Right atrium auricular region (tissue), 2 donors: ENCODE measurements at regions not wholly inside any gene's neighbourhood (a gene's known extent, or its start where the extent isn't known, plus 50 kb on each side); places are given as distances from the start of the nearest gene placed in this dataset.

Source experiments
- DNase-seq: peaks from one replicate; pipeline ENCODE4 v3.0.0-alpha.2; 2019; ENCODE audit warnings: low spot score
- H3K27ac ChIP-seq, 2 donors: fragments of 200-600 bp; sonication (generic); 1 replicate in 1 of 2; 2 replicates in 1 of 2; pipeline ENCODE4 v1.5.1; 2016 to 2019
- H3K27me3 ChIP-seq, 2 donors: fragments of 200-600 bp; sonication (generic); one replicate each; pipeline versions ENCODE4 v1.5.1 to v1.6.0; 2017 to 2019
- H3K36me3 ChIP-seq: fragments of 200-600 bp; sonication (generic); one replicate; pipeline ENCODE4 v1.5.1; 2016
- H3K4me1 ChIP-seq, 2 donors: fragments of 200-600 bp; sonication (generic); one replicate each; pipeline versions ENCODE4 v1.5.1 to v1.6.0; 2017 to 2019
- H3K4me3 ChIP-seq, 2 donors: fragments of 200-600 bp; sonication (generic); 1 replicate in 1 of 2; 2 replicates in 1 of 2; pipeline ENCODE4 v1.5.1; 2017 to 2019; ENCODE audit warnings: mild to moderate bottlenecking in 1 of 2, moderate library complexity in 1 of 2
- H3K9me3 ChIP-seq, 2 donors: fragments of 200-600 bp; sonication (generic); one replicate each; pipeline ENCODE4 v1.5.1; 2019
- TF ChIP-seq, protein P1 (sequence below), 2 donors: fragments of 200-600 bp; sonication (generic); IDR thresholded peaks; one replicate each; pipeline ENCODE4 v1.5.1; 2019; ENCODE audit warnings: antibody characterized with exemption in 2 of 2

- Histone ChIP-seq H3K27ac (no peak overlapping the region), H3K27me3 (no peaks in the 10 kb centered on the region), H3K4me3 (no peak overlapping the region), H3K4me1 (peaks cover 0 to 9% of the 10 kb centered on the region in 2 donors), H3K36me3 (no peaks in the 10 kb centered on the region), H3K9me3 (no peaks in the 10 kb centered on the region)
- DNase-seq: no peak
- TF ChIP-seq, protein P1, sequence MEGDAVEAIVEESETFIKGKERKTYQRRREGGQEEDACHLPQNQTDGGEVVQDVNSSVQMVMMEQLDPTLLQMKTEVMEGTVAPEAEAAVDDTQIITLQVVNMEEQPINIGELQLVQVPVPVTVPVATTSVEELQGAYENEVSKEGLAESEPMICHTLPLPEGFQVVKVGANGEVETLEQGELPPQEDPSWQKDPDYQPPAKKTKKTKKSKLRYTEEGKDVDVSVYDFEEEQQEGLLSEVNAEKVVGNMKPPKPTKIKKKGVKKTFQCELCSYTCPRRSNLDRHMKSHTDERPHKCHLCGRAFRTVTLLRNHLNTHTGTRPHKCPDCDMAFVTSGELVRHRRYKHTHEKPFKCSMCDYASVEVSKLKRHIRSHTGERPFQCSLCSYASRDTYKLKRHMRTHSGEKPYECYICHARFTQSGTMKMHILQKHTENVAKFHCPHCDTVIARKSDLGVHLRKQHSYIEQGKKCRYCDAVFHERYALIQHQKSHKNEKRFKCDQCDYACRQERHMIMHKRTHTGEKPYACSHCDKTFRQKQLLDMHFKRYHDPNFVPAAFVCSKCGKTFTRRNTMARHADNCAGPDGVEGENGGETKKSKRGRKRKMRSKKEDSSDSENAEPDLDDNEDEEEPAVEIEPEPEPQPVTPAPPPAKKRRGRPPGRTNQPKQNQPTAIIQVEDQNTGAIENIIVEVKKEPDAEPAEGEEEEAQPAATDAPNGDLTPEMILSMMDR (IDR thresholded peaks at IDR 0.05): no peak
Observed at GRCh38 chr15:93495799-93496637, 407.0 kb upstream of the RGMA start.

GRCh38 chr15:93493172-93493571 lies 404.2 kb upstream of the RGMA start:
- Histone ChIP-seq H3K4me1 (peaks cover 0 to 9% of the 10 kb centered on the region in 2 donors), H3K27ac (no peak overlapping the region), H3K27me3 (no peaks in the 10 kb centered on the region), H3K9me3 (no peaks in the 10 kb centered on the region), H3K4me3 (no peak overlapping the region), H3K36me3 (no peaks in the 10 kb centered on the region)
- DNase-seq: no peak
- TF ChIP-seq, protein P1 (IDR thresholded peaks at IDR 0.05): no peak

GRCh38 chr15:93491291-93491690 lies 402.3 kb upstream of the RGMA start:
- Histone ChIP-seq H3K4me1 (peaks cover 0 to 10% of the 10 kb centered on the region in 2 donors), H3K36me3 (no peaks in the 10 kb centered on the region), H3K9me3 (no peaks in the 10 kb centered on the region), H3K4me3 (no peak overlapping the region), H3K27ac (no peak overlapping the region), H3K27me3 (no peaks in the 10 kb centered on the region)
- no peak for DNase-seq
- TF ChIP-seq, protein P1 (IDR thresholded peaks at IDR 0.05): no peak

GRCh38 chr15:93488296-93488713 lies 399.3 kb upstream of the RGMA start:
- Histone ChIP-seq H3K9me3 (no peaks in the 10 kb centered on the region), H3K4me3 (no peak overlapping the region), H3K36me3 (no peaks in the 10 kb centered on the region), H3K4me1 (peaks cover 0 to 5% of the 10 kb centered on the region in 2 donors), H3K27me3 (no peaks in the 10 kb centered on the region), H3K27ac (no peak overlapping the region)
- no peak for DNase-seq
- TF ChIP-seq, protein P1 (IDR thresholded peaks at IDR 0.05): no peak

- Histone ChIP-seq H3K27ac (peak overlapping the region; percentile 57 to 65), H3K9me3 (no peaks in the 10 kb centered on the region), H3K27me3 (no peaks in the 10 kb centered on the region), H3K36me3 (no peaks in the 10 kb centered on the region), H3K4me3 (no peak overlapping the region), H3K4me1 (peaks cover 0 to 5% of the 10 kb centered on the region in 2 donors)
- TF ChIP-seq, protein P1 (IDR thresholded peaks at IDR 0.05): peak in 1 of 2 donors; percentile 5
- DNase-seq: no peak
Observed at GRCh38 chr15:93486407-93487117, 397.6 kb upstream of the RGMA start.
